Heart left ventricle (tissue), 13 donors: ENCODE measurements at regions not wholly inside any gene's neighbourhood (a gene's known extent, or its start where the extent isn't known, plus 50 kb on each side); places are given as distances from the start of the nearest gene placed in this dataset.

ENCODE experiments used
- POLR2A ChIP-seq, 2 donors: fragments of 450-650 bp; IDR thresholded peaks; one replicate each; pipeline ENCODE4 v1.6.1; 2017; ENCODE audit warnings: antibody characterized with exemption in 2 of 2, mild to moderate bottlenecking in 2 of 2, moderate library complexity in 2 of 2
- TF ChIP-seq, protein P1 (sequence below), 12 donors: fragments of 200-600 bp; sonication (generic) in 4 of 12; IDR thresholded peaks; one replicate each; pipeline versions ENCODE4 v1.5.0 to v1.8.0; 2018 to 2022; ENCODE audit warnings: antibody characterized with exemption in 12 of 12, mild to moderate bottlenecking in 5 of 12
- donor health status: ischemic (EF 13 %, LVEDD 7.1; RV severe dilation, severe dysfunction).
- donor health status: DM: no; HTN: yes; CAD: no.
- donor health status: DM: no; HTN: no; CAD: no.
- donor health status: ischemic (EF 25% LVEDD 6.9; RV normal size, moderate dysfunction).
- donor health status: ischemic (EF 25% LVEDD 5.7; RV mildly dilated, moderate dysfunction).
- donor health status: ischemic (EF 35%, LVEDD 5.7; RV mildly dilated, moderate dysfunction).
- donor health status: nonischemic (EF 11% LVEDD 7.7; RV severe dilation, severe dysfunction).
- donor health status: DM: yes; HTN: yes; CAD: no.
- donor health status: PGD.
- donor health status: ischemic (EF 29% LVEDD 5.4; RV normal size, mild dysfunction).
- donor health status: nonischemic (EF 23%, LVEDD 6.1; RV moderate dilation, normal function).

GRCh38 chrX:150165776-150166610 is 197.1 kb upstream of the MAMLD1 start:
- TF ChIP-seq, protein P1, sequence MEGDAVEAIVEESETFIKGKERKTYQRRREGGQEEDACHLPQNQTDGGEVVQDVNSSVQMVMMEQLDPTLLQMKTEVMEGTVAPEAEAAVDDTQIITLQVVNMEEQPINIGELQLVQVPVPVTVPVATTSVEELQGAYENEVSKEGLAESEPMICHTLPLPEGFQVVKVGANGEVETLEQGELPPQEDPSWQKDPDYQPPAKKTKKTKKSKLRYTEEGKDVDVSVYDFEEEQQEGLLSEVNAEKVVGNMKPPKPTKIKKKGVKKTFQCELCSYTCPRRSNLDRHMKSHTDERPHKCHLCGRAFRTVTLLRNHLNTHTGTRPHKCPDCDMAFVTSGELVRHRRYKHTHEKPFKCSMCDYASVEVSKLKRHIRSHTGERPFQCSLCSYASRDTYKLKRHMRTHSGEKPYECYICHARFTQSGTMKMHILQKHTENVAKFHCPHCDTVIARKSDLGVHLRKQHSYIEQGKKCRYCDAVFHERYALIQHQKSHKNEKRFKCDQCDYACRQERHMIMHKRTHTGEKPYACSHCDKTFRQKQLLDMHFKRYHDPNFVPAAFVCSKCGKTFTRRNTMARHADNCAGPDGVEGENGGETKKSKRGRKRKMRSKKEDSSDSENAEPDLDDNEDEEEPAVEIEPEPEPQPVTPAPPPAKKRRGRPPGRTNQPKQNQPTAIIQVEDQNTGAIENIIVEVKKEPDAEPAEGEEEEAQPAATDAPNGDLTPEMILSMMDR (IDR thresholded peaks at IDR 0.05): no peak
- TF ChIP-seq POLR2A (IDR thresholded peaks at IDR 0.05): no peak
